ENCODE measurements at regions not wholly inside any gene's neighbourhood (a gene's known extent, or its start where the extent isn't known, plus 50 kb on each side); places are given as distances from the start of the nearest gene placed in this dataset.

DNA sequence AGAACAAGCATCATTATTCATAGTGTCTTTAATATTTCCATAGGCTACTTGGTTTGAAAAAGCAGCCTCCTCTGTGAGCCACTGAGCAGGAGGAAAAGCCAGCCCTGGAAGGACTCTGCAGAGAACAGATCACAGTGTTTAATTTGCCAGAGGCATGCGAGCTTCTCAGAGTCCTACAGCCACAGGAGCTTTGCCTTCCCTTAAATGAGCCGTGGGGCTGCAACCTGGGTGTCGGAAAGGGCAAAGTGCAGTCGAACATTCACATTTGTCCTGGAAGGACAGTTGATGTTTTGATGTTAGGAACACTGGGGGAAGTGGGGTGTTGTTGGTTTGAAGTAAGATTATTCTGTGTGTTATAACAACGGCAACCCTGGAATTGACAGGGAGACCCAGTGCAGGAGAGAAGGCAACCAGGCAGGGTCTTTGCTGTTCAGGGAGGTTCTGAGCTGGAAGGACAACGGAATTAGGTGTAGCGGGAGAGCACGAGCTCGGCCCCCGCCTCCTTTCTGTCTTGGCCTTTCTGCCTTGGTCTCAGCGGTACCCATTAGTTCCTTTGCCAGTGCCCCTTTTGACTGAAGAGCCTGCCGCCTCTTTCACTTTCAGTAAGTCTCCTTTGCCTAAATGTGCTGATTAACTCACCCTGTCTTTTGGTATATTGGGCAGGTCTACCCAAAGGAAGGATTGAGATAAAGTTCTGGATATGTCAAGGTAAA is 192.3 kb upstream of the PITRM1 start:
- TF ChIP-seq, protein P1, sequence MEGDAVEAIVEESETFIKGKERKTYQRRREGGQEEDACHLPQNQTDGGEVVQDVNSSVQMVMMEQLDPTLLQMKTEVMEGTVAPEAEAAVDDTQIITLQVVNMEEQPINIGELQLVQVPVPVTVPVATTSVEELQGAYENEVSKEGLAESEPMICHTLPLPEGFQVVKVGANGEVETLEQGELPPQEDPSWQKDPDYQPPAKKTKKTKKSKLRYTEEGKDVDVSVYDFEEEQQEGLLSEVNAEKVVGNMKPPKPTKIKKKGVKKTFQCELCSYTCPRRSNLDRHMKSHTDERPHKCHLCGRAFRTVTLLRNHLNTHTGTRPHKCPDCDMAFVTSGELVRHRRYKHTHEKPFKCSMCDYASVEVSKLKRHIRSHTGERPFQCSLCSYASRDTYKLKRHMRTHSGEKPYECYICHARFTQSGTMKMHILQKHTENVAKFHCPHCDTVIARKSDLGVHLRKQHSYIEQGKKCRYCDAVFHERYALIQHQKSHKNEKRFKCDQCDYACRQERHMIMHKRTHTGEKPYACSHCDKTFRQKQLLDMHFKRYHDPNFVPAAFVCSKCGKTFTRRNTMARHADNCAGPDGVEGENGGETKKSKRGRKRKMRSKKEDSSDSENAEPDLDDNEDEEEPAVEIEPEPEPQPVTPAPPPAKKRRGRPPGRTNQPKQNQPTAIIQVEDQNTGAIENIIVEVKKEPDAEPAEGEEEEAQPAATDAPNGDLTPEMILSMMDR (IDR thresholded peaks at IDR 0.05): no peak
- no peak for TF ChIP-seq POLR2A (IDR thresholded peaks at IDR 0.05)

All from right lobe of liver (tissue), 4 donors.